OCI-LY7 (cell line): ENCODE measurements at regions not wholly inside any gene's neighbourhood (a gene's known extent, or its start where the extent isn't known, plus 50 kb on each side); places are given as distances from the start of the nearest gene placed in this dataset.
"Not testable (repeated sequence)": the region's sequence is repeated elsewhere in the genome, so short reads cannot be mapped to it uniquely, and the experiment has no call there.

Experiments used
- BruUV-seq: library from RNA; stranded (reverse); fragments of 400-500 nt; replicated peaks from 2 replicates; lab custom pipeline; 2021; lab: Mats Ljungman, UMichigan
- CTCF ChIA-PET: fragments of 300-600 bp; sonication (Branson Sonifier 250); formaldehyde crosslinking; loops from one replicate; lab custom pipeline; 2022; ENCODE audit warnings: antibody characterized with exemption; ENCODE audit not compliant: unreplicated experiment; lab: Charles Lee
- POLR2A ChIA-PET: fragments of 300-600 bp; sonication (Branson Sonifier 250); formaldehyde crosslinking; loops from one replicate; lab custom pipeline; 2022; ENCODE audit warnings: antibody characterized with exemption; lab: Charles Lee
- DNase-seq: peaks from one replicate; pipeline ENCODE4 v3.0.0-alpha.2; 2015; ENCODE audit warnings: low spot score
- H2AFZ ChIP-seq: fragments of 200-600 bp; sonication (generic), shearing (Covaris generic); 2 replicates; pipeline ENCODE4 v1.6.1; 2014; ENCODE audit warnings: mild to moderate bottlenecking, antibody characterized with exemption, low read length, moderate library complexity
- H3K27ac ChIP-seq: fragments of 200-600 bp; sonication (generic); 2 replicates; pipeline ENCODE4 v1.5.1; 2014; ENCODE audit warnings: mixed run types, low read depth, mild to moderate bottlenecking, moderate library complexity, low read length, inconsistent platforms; ENCODE audit not compliant: poor library complexity, severe bottlenecking
- H3K36me3 ChIP-seq: fragments of 200-600 bp; sonication (generic); 2 replicates; pipeline ENCODE4 v1.6.1; 2014; ENCODE audit warnings: mild to moderate bottlenecking, antibody characterized with exemption, low read length, moderate library complexity, mixed read lengths; ENCODE audit not compliant: insufficient read depth
- H3K4me1 ChIP-seq: fragments of 200-600 bp; sonication (generic); 2 replicates; pipeline ENCODE4 v1.5.1; 2014; ENCODE audit warnings: mild to moderate bottlenecking, low read length; ENCODE audit not compliant: insufficient read depth, poor library complexity, severe bottlenecking
- H3K4me2 ChIP-seq: fragments of 200-600 bp; sonication (generic); 2 replicates; pipeline ENCODE4 v1.6.1; 2014; ENCODE audit warnings: mild to moderate bottlenecking, low read length
- H3K4me3 ChIP-seq: fragments of 200-600 bp; sonication (generic); 2 replicates; pipeline ENCODE4 v1.5.1; 2014; ENCODE audit warnings: mild to moderate bottlenecking, low read depth, low read length; ENCODE audit not compliant: poor library complexity, severe bottlenecking
- H3K79me2 ChIP-seq: fragments of 200-600 bp; sonication (generic); 2 replicates; pipeline ENCODE4 v1.6.1; 2016; ENCODE audit warnings: low read depth, mild to moderate bottlenecking, low read length, moderate library complexity, mixed read lengths; ENCODE audit not compliant: insufficient read depth
- H3K9me2 ChIP-seq: fragments of 200-600 bp; sonication (generic); 2 replicates; pipeline ENCODE4 v1.6.1; 2016; ENCODE audit warnings: mild to moderate bottlenecking, low read length, mixed read lengths; ENCODE audit not compliant: insufficient read depth
- H3K9me3 ChIP-seq: fragments of 200-600 bp; sonication (generic); 2 replicates; pipeline ENCODE4 v1.6.1; 2014; ENCODE audit warnings: mild to moderate bottlenecking, mixed run types, low read length, mixed read lengths
- H4K20me1 ChIP-seq: fragments of 200-600 bp; sonication (generic); 2 replicates; pipeline ENCODE4 v1.6.1; 2014; ENCODE audit warnings: mild to moderate bottlenecking, antibody characterized with exemption, low read length, moderate library complexity, mixed read lengths; ENCODE audit not compliant: insufficient read depth
- CTCF ChIP-seq: fragments of 200-600 bp; sonication (generic); conservative IDR thresholded peaks from 2 replicates; pipeline ENCODE4 v1.5.1; 2014; ENCODE audit warnings: mild to moderate bottlenecking, antibody characterized with exemption, low read length, moderate library complexity, mixed read lengths
- EZH2phosphoT487 ChIP-seq: fragments of 200-600 bp; sonication (generic); IDR thresholded peaks from 2 replicates; pipeline ENCODE4 v1.6.1; 2018; ENCODE audit warnings: low read depth, borderline replicate concordance, mild to moderate bottlenecking, mixed run types, antibody characterized with exemption, low read length, moderate library complexity, mixed read lengths
- intact Hi-C: fragments of 100-400 bp; cut with micrococcal nuclease; formaldehyde crosslinking; loops from one replicate; pipeline ENCODE4 v1.10.0; 2022; ENCODE audit not compliant: unreplicated experiment

DNA sequence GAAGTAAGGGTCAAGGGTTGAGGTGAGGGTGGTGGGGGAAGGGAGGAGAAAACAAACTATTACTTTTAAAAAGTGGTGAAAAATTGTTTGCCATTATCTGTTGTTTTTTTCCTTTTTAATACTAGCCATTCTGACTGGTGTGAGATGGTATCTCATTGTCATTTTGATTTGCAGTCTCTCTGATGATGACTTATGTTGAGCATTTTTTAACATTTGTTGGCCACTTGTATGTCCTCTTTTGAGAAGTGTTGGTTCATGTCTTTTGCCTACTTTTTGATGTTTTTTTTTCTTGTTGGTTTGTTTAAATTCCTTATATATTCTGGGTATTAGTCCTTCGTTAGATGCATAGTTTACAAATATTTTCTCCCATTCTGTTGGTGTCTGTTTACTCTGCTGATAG, 185.9 kb upstream of the ANKRD28 start:
- no peak overlapping the region for H3K4me2 ChIP-seq
- no peaks in the 10 kb centered on the region for H3K9me2 ChIP-seq
- BruUV-seq, result no TSS peak
- CTCF ChIA-PET, result no interaction called here
- intact Hi-C loops, result no loop called here
- no peaks in the 10 kb centered on the region for H3K79me2 ChIP-seq
- no peak overlapping the region for H2AFZ ChIP-seq
- H3K4me3 ChIP-seq, result no peak overlapping the region
- no peak for TF ChIP-seq EZH2phosphoT487
- no peak for TF ChIP-seq CTCF
- no peaks in the 10 kb centered on the region for H4K20me1 ChIP-seq
- H3K9me3 ChIP-seq, result no peaks in the 10 kb centered on the region
- no peak for DNase-seq
- POLR2A ChIA-PET, result interaction anchor here (0.7 kb wide), 1 partner anchor 25 kb away, joined by 3 read pairs; no protein-coding TSS in a partner anchor
- H3K27ac ChIP-seq, result no peak overlapping the region
- H3K36me3 ChIP-seq, result no peaks in the 10 kb centered on the region
- H3K4me1 ChIP-seq, result no peaks in the 10 kb centered on the region

GRCh38 chr3:15989419-15989818, 185.1 kb upstream of the GALNT15 start:
- H3K79me2 ChIP-seq, result no peaks in the 10 kb centered on the region
- ChIA-PET CTCF (no interaction called here), POLR2A (no interaction called here)
- no peaks in the 10 kb centered on the region for H3K9me3 ChIP-seq
- H2AFZ ChIP-seq, result no peak overlapping the region
- no TSS peak for BruUV-seq
- no peaks in the 10 kb centered on the region for H3K9me2 ChIP-seq
- DNase-seq, result peak; percentile 7
- TF ChIP-seq CTCF (peak; percentile 69), EZH2phosphoT487 (no peak)
- H3K4me2 ChIP-seq, result no peak overlapping the region
- H3K36me3 ChIP-seq, result no peaks in the 10 kb centered on the region
- H4K20me1 ChIP-seq, result no peaks in the 10 kb centered on the region
- intact Hi-C loops, result no loop called here
- H3K27ac ChIP-seq, result no peak overlapping the region
- no peak overlapping the region for H3K4me3 ChIP-seq
- H3K4me1 ChIP-seq, result no peaks in the 10 kb centered on the region

DNA sequence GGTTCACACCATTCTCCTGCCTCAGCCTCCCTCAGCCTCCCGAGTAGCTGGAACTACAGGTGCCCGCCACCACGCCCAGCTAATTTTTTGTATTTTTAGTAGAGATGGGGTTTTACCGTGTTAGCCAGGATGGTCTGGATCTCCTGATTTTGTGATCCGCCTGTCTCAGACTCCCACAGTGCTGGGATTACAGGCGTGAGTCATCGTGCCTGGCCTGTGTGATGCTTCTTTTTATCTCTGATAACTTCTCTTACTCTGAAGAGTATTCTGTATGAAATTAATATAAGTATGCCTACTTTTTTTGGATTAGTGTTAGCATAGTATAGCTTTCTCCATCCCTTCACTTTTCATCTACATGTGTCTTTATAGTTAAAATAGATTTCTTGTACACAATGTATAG, 180.8 kb upstream of the GALNT15 start:
- H3K36me3 ChIP-seq, H4K20me1 ChIP-seq, H2AFZ ChIP-seq, H3K9me3 ChIP-seq, DNase-seq, H3K79me2 ChIP-seq, POLR2A ChIA-PET, H3K4me2 ChIP-seq, CTCF ChIA-PET, BruUV-seq, H3K9me2 ChIP-seq, H3K4me3 ChIP-seq, intact Hi-C loops, H3K27ac ChIP-seq, H3K4me1 ChIP-seq: not testable (repeated sequence)

DNA sequence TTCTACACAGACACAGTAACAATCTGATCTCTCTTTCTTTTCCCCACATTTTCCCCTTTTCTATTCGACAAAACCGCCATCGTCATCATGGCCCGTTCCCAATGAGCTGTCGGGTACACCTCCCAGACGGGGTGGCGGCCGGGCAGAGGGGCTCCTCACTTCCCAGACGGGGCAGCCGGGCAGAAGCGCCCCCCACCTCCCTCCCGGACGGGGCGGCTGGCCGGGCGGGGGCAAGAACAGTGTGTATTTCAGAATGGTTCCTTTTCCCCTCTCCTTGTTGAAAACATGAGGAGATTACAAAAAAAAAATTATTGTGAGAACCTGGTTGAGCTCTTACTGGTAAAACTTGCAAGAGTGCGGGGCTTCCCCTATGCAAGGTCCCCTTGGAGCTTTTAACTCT, 178.0 kb upstream of the GALNT15 start:
- H4K20me1 ChIP-seq, POLR2A ChIA-PET, intact Hi-C loops: not testable (repeated sequence)

More for the DNA sequence above, 178.0 kb upstream of the GALNT15 start:
- H2AFZ ChIP-seq, H3K9me2 ChIP-seq, H3K4me2 ChIP-seq, H3K79me2 ChIP-seq, DNase-seq, H3K27ac ChIP-seq, H3K36me3 ChIP-seq, H3K9me3 ChIP-seq, H3K4me1 ChIP-seq, H3K4me3 ChIP-seq, CTCF ChIA-PET, BruUV-seq: not testable (repeated sequence)
